ENCODE measurements at regions not wholly inside any gene's neighbourhood (a gene's known extent, or its start where the extent isn't known, plus 50 kb on each side); places are given as distances from the start of the nearest gene placed in this dataset.
"Not testable (repeated sequence)": the region's sequence is repeated elsewhere in the genome, so short reads cannot be mapped to it uniquely, and the experiment has no call there.

DNA sequence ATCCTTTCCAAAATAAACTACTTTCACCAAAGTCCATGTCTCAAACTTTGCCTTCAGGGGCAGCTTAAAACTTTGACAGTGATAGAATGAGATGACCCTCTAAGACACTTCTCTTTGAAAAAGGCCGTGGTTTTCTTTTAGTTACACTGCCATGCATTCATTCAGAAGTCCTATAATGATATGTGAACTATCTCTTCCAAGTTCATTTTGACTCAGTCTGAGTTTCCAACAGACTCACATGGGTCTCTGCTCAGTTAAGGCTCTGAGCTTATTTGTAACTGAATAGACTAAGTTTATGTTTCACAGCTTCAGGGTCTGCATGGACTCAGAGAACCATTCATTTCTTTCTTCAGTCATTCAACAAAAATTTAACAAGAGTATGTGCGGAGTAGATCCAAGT, 208.9 kb upstream of the PRSS1 start:
- FAIRE-seq (no peak), DNase-seq (ENCODE audit: insufficient read length, low spot score) (no peak)

GRCh38 chr7:142539901-142540300, 209.4 kb upstream of the PRSS1 start:
- no peak for FAIRE-seq

GRCh38 chr7:142537760-142538159, 211.5 kb upstream of the PRSS1 start:
- FAIRE-seq (no peak), DNase-seq (ENCODE audit: insufficient read length, low spot score) (no peak)

More at GRCh38 chr7:142539901-142540300, 209.4 kb upstream of the PRSS1 start:
- DNase-seq (ENCODE audit: insufficient read length, low spot score): no peak

GRCh38 chr7:142535123-142535779, 214.0 kb upstream of the PRSS1 start:
- DNase-seq (ENCODE audit: insufficient read length, low spot score) (peak; percentile 60), FAIRE-seq (no peak)

DNA sequence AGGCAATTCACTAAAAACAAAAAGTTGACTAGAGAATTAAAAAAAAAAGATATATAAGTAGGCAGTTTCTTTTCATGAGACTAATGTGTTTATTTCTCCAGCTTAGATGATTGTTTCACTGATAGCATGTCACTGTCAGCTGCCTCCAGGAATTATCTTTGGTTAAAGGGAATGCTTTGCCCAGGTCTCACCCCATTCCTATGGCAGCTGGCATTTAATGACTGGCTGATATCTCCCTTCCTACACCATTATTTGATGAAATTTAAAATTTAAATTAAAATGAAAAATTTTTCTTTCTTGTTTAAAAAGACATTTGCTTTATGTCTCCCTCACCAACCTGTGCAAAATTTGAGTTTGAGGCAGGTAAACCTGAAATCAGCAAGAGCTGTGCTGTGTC, 214.5 kb upstream of the PRSS1 start:
- no peak for FAIRE-seq
- DNase-seq (ENCODE audit: insufficient read length, low spot score): no peak

GRCh38 chr7:142533920-142534319, 215.4 kb upstream of the PRSS1 start:
- DNase-seq (ENCODE audit: insufficient read length, low spot score): no peak
- FAIRE-seq: no peak

GRCh38 chr7:142529591-142529990, 219.7 kb upstream of the PRSS1 start:
- FAIRE-seq (no peak), DNase-seq (ENCODE audit: insufficient read length, low spot score) (no peak)

DNA sequence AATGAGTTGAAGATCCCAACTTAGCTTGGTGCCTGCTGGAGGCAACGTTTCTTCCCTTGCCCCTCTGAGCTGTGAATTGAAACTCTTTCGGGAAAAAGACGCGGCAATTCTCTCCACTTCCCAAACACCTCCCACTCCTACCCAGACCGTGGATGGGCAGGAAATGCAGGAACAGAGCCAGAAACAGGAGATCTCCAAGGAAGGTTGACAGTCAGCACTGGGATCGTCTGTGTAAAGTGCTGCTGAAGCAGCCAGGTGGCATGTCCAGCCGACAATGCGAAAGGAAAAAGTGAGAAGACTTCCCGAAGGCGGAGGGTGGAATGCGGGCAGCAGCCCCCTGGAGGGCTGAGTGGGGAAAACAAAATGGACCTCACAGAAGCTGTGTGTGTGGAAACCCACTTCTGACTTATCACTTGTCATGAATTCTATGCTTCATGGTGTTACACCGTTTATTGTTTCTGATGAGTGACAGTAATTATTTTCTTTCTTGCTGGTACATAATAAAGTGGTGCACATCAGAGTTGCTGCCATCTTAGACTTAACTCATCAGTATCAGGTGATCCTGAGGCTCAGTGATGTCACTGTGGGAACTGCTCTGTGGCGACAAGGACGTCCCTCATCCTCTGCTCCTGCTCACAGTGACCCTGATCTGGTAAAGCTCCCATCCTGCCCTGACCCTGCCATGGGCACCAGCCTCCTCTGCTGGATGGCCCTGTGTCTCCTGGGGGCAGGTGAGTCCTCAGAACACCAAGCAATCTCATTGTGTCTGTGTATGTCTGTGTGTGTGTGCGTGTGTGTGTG, 220.5 kb upstream of the PRSS1 start:
- FAIRE-seq: no peak

GRCh38 chr7:142523821-142524460, 225.3 kb upstream of the PRSS1 start:
- DNase-seq (ENCODE audit: insufficient read length, low spot score): no peak
- no peak for FAIRE-seq

More for the DNA sequence above, 220.5 kb upstream of the PRSS1 start:
- no peak for DNase-seq (ENCODE audit: insufficient read length, low spot score)

GRCh38 chr7:142522735-142523134, 226.5 kb upstream of the PRSS1 start:
- DNase-seq (ENCODE audit: insufficient read length, low spot score) (no peak), FAIRE-seq (no peak)

- DNase-seq (ENCODE audit: insufficient read length, low spot score); FAIRE-seq: not testable (repeated sequence)
These were observed 228.4 kb upstream of the PRSS1 start for GRCh38 chr7:142520885-142521284.

DNA sequence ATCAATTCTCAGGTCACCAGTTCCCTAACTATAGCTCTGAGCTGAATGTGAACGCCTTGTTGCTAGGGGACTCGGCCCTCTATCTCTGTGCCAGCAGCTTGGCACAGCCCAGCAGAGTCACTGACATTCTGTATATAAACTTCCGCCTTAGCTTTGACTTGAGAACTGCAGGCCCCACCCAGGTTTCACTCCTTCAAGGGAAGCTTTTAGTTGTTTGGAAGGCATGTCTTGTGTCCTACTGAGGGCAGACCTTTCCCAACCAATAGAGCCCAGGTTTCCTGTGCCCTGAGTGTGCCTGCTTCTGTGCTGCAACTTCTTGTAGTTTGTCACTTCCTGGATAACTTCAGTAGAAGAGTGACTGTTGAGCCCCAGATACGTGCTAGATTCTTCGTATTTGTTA, 228.8 kb upstream of the PRSS1 start:
- FAIRE-seq; DNase-seq (ENCODE audit: insufficient read length, low spot score): not testable (repeated sequence)

DNA sequence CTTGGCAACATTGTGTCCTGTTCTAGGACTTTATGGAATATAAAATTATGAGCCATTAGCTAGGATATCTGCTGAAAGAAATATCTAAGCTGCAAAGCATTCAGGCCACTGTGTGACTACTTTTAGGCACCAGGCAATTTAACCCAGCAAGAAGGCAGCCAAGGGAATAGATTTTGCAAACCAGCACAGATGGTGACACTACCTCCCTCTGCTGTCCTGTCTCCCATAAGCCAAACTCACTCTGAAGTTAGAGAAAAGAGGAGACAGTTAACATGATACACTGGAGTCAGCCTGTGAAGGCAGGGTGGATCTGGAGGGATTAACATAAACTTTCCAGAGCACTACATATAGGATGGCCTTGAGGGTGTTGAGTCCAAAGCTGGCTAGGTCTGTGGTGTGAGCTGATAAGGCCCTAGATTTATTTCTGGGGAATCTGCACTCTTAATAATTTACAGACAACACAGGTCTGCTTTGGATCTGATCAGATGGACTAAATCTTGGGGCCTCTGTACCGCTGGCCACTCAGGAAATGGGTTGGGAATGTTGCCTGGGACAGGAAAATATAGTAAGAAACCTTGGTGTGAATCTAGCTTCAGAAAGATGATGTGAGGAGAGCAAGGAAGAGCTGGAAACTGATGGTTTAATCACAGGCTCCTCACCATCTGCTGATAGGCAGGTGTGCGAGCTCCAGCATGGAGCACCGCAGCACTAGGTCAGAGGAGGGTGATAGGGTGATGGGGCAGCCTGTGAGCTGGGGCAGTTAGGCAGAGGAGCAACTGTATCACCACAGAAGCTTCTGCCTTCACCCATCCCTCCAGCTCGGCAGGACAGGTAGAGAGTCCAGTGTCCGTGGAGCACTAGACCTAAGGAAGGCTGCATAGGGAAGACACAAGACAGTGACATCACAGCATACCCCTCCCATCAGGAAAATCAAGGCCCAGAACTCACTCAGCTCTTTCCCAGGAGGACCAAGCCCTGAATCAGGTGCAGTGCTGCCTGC, 229.9 kb upstream of the PRSS1 start:
- no peak for FAIRE-seq

DNA sequence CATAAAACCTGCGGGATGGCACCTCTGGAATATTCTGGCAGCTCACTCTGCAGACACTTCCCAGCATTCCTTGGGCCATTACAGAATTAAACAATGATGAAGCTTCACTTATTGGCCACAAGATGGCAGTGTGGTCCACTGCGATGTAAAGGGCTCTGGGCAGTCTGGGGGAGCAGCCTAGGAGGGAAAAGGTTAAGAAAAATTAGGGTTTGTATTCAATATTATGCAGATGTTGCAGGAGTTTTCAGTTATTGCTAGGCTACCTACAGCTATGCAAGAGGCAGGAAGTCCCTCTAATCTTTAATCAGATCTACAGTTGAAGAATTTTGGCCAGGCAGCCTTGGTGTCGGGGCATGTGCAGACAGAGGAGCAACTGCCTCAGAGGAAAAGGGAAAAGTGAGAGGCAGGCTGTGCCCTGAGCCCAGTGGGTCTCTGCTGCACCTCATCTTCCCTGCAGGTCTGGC, 233.2 kb upstream of the PRSS1 start:
- DNase-seq (ENCODE audit: insufficient read length, low spot score) (peak; percentile 43), FAIRE-seq (no peak)

More for the DNA sequence above, 229.9 kb upstream of the PRSS1 start:
- no peak for DNase-seq (ENCODE audit: insufficient read length, low spot score)

- not testable (repeated sequence) for FAIRE-seq; DNase-seq (ENCODE audit: insufficient read length, low spot score)
These were observed 234.6 kb upstream of the PRSS1 start for GRCh38 chr7:142514716-142515115.

DNA sequence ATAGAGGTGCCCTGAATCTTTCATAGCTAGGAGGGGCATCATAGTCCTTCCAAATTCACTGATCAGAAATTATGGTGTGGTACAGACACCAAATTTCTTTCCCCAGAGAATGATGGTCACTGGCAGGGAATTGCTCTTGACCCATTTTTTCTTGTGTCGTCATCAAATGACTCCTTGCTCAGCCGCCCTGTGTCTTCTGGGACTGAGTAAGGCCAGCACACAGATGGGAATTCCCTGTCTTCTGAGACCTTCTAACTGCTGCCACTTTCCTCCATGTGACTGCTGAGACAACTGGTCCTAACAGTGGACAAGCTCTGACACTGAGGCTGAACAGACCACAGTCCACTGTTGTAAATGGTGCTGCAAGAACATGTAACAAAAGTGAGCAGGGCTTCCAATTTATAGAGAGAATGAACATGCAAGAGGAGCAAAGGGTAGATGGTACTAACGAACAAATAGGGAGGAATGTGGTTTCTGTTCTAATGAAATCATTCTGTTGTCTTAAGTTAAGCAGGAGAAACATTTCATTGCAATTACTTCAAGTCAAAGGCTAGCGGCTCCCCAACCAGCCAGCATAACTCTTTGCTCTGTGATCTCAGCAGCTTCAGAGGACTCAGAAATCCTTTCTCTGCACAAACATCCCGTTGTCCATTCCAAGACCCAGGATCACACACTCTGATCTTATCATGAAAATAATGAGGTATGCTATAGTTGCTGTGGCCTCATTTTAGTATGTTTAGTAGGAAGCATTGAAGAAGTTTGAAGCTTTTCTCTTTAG, 235.9 kb upstream of the PRSS1 start:
- FAIRE-seq (no peak), DNase-seq (ENCODE audit: insufficient read length, low spot score) (no peak)

DNA sequence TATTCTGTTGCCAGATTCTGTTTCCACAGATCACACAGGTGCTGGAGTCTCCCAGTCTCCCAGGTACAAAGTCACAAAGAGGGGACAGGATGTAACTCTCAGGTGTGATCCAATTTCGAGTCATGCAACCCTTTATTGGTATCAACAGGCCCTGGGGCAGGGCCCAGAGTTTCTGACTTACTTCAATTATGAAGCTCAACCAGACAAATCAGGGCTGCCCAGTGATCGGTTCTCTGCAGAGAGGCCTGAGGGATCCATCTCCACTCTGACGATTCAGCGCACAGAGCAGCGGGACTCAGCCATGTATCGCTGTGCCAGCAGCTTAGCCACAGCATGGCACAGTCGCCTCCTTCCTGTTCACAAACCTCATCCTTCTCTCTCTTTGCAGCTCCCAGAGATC, 237.5 kb upstream of the PRSS1 start:
- DNase-seq (ENCODE audit: insufficient read length, low spot score) (no peak), FAIRE-seq (no peak)

GRCh38 chr7:142511374-142511773, 237.9 kb upstream of the PRSS1 start:
- FAIRE-seq (no peak), DNase-seq (ENCODE audit: insufficient read length, low spot score) (no peak)

GRCh38 chr7:142509235-142509634, 240.0 kb upstream of the PRSS1 start:
- DNase-seq (ENCODE audit: insufficient read length, low spot score); FAIRE-seq: not testable (repeated sequence)

Measured in HTR-8/SVneo (cell line).